HG02678 (cell line): ENCODE measurements at regions not wholly inside any gene's neighbourhood (a gene's known extent, or its start where the extent isn't known, plus 50 kb on each side); places are given as distances from the start of the nearest gene placed in this dataset.
"Not testable (repeated sequence)": the region's sequence is repeated elsewhere in the genome, so short reads cannot be mapped to it uniquely, and the experiment has no call there.

Source experiments
- ATAC-seq: cut with Tn5 transposase; IDR thresholded peaks from one replicate; pipeline ENCODE4 v1.9.1; 2021; ENCODE audit warnings: mild to moderate bottlenecking, moderate library complexity; ENCODE audit not compliant: unreplicated experiment

DNA sequence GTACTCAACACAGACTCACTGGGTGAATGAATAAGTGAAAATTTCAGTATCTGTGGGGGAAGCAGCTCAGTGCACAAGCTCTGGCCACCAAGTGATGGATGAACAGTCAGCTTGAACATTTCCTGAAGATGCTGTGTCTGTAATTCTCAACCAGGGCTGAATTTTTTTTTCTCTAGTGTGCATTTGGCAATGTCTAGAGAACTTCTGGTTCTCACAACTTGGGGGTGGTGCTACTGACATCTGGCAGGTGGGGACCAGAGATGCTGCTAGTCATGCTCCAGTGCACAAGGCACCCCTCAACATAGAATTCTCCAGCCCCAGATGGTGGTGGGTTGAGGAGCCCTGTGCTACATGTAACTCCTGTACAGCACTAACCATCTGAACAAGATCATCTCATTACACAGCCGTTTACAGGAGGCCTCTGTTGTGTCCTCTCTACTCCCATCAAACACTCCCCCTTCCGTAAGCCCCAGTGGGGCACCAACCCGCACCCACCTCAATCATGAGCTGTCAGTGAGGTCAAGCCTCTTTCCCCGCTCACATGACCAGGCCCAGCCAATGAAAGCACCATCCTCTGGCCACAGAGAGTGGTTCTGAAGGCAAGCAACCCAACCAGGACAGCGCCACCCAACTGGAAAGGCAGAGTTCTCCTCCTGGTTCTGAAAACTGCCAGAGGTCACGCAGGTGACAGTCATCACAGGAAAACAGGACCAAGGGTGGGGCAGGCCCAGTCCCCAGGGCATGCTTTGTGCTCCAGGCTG is 103.9 kb upstream of the PMEPA1 start:
- ATAC-seq = no peak

- ATAC-seq = not testable (repeated sequence)
Observed at GRCh38 chr20:57812632-57813031, 102.8 kb upstream of the PMEPA1 start.

- ATAC-seq = no peak
Observed at GRCh38 chr20:57811374-57812020, 101.7 kb upstream of the PMEPA1 start.

DNA sequence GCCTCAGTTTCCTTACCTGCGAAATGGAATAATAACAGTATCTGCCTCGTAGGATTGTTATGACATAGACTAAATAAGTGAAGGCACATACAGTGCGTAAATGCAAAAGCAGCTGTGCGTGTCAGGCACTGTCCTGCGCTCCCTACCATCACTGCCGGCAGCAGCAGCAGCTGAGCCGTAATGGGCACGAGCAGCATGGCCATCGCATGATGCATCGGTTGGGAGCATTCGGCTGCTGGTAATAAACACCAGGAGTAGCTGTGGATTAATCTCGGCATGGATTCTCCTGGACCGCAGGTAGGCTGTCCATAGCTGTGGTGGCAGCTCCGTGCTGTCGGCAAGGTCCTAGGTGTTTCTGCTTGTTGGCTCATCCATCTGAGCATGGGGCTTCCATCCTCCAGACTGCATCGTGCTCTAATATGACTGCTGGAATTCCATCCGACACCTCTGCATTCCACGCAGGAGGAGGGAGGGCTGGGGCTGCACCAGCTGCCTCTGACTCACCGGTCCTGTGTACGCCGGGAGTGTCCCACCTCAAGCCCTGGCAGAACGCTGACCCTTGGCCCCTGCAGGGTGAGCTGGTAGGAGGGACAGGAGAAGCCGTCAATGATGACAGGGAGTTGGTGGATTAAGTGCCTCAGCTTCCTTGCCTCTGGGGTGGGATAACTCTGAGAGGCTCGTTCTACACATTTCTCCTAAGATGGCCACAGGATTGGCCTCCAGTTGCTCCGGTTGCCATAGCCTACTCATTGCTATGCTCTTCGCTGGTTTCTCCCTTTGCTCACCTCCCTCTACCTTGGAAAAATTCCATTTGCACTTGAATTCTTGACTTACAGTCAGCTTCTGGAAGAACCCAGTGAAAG is 100.9 kb upstream of the PMEPA1 start:
- no peak for ATAC-seq

DNA sequence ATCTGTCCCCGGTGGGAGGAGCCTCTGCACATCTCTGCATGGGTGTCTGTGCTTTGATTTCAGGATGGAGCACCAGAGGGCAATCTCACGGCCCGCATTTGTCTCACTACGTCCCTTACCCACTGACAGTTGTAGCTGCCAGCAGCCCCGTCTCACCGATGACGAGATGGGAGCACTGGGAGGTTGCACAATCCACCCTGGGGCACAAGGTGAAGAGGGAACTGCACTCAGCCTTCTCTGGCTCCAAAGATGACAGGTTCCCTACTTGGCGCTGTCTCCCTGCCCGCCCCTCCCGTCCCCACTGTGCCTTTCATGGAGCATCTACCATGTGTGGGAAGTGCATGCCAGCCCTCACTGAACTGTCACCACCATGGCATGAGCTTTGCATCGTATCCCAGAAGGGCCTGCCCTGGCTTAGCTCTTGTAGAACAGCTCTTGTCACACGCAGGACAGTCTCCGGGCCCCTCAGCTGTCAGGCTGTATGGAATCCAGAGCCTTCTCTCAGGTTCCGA is 99.9 kb upstream of the PMEPA1 start:
- ATAC-seq = no peak

GRCh38 chr20:57809149-57809548 is 99.3 kb upstream of the PMEPA1 start:
- ATAC-seq = no peak

GRCh38 chr20:57808264-57809070 is 98.7 kb upstream of the PMEPA1 start:
- ATAC-seq = no peak

DNA sequence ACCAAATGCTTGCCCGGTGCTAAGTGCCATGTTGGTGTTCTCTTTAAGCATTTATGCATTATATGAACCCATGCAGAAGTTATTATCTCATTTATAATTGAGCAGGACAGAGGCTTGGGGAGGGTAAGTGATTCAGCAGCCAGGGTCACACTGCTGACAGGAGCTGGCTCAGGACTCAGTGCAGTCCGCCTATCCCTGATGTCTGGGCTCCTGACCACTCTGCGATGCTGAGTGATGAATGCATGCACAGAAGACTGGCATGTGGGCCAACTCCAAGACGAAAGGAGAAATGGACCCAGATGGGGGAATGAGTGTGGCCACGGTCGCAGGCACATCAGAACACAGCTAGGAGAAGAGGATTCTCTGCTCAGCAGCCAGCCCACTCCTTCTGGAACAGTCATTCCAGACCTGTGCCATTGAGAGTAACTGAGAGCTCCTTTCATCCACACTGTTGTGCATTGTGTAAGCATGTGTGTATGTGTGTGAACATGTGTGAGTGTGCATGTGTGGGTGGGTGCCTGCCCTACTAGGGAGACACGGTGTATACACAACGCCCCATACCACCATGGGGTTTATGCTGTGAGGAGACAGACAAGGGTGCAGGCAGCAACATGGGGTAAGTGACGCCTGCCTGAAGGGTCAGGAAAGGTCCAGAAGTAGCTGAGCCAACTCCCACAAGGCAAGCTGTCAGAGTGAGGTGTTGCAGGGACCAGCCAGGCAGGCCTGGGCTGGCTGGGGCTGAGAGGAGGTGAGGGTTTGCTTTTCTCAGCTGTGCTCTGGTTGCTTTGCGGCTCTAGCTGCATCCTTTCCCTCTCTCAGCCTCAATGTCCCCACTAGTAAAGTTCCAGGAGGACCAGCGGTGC is 97.8 kb upstream of the PMEPA1 start:
- ATAC-seq = no peak

DNA sequence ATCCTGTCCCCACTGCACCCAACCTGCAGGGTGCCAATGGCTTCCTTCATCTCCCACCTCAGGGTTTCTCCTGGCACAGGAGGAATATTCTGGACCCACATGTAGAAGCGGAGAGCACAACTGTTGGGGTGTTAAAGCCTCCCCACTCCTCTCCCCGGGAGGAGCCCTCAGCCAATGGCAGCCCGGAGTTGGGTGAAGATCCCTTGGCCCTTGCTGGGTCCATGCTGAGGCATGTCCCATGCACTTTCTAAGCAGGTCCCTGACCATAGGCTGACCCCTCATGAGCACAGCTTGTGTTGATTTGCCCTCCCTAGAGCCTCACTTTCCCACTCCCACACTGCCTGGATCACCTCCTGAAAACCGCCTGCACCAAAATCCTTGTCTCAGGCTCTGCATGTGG is 97.2 kb upstream of the PMEPA1 start:
- no peak for ATAC-seq

DNA sequence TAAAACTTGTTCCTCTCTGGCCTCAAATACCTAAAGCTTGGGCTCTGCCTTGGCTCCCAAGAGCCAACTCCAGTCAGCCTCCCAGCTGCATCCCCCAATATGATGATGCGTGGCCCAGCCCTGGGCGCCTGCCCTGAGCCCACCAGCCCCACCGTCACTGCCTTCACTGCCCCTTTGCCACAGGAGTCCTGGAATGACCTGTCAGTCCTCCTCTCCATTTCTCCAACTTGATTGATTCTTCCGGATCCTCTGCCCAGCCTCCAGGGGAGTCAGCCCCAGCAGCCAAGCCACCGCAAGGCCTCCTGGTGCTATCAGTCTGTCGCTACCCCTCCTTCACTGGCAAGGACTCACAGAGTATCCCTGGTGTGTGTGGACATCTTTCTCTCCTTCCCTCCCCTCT is 96.7 kb upstream of the PMEPA1 start:
- ATAC-seq = no peak

- no peak for ATAC-seq
Observed at GRCh38 chr20:57805747-57806146, 95.9 kb upstream of the PMEPA1 start.

DNA sequence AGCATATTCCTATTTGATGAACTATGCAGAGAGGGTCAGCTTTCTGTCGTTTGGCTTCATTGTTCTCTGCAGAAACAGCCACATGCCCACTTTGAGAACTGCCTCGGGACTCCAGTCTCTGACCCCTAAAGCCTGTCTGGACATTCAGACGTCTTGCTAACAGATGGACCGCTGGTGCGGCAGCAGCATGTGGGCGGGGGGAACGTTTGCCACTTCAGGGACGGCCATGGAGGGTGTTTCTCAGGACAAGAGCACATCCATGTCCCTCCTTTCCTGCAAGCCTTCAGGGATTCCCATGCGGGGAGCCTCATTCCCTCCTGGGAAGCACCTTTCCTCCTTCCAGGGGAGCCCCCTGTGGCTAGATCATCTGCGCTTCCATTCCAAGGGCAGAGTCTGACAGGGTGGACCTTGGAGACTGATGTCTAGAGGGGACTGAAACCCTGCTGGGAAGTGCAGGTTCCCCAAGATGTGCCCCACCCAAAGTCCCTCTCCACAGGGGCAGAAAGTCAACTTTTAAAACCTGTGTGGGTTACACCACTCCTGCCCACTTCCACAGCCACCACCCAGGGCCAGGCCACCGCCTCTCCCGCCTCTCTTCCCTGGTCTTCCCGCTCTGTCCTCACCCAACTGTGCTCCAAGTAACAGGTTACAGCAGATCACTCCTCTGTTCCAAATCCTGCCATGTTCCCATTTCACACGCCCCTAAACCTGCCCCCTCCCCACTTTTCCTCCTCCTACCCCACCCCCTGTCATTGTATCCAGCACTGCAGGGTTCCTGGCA is 94.8 kb upstream of the PMEPA1 start:
- ATAC-seq = no peak

- no peak for ATAC-seq
Observed at GRCh38 chr20:57803508-57804005, 93.7 kb upstream of the PMEPA1 start.

DNA sequence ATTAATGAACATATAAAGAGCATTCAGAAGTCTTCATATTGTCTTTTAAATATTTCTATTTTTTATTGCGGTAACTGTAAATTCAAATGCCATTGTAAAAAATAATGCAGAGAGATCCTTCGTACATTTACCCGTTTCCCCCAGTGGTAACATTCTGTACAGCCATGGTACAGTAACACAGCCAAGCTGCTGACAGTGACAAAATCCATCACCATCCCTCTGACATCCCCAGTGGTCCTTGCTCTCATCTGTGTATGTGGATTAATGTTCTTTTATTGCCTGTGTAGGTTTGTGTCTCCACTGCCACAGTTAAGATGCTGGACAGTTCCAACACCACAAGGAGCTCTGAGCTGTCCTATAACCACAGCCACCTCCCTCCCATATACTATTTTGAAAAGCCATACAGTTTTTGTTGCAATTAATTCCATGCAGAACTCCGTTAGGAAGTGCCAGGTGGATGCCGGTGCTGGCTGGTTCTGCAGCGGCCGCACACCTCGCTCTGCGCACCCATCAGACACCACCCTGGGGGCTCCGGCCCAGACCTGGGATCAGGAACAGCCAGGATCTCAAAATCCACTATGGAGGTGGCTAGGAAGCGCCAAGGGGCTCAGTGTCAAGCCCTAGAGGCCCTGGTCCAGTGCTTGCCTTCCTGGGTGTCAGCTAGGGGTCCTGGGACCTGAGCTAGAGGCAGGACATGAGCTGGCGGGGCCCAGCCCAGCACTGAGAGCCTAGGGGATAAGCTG is 93.1 kb upstream of the PMEPA1 start:
- no peak for ATAC-seq

DNA sequence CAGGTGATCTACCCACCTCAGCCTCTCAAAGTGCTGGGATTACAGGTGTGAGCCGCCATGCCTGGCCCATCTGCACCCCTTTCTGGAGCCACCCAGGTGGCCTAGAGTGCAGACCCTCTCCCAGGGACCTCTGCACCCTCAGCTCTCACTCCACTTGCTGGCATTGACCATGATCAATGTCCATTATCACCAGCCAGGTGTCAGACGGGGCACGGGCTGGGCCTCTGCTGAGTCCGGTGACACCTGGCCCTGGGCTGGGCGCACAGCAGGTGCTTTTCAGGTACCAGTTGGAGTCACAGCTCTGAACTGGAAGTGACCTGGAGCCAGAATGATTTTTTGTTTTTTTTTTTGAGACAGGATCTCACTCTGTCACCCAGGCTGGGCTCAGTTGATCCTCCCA is 91.8 kb upstream of the PMEPA1 start:
- ATAC-seq = no peak

DNA sequence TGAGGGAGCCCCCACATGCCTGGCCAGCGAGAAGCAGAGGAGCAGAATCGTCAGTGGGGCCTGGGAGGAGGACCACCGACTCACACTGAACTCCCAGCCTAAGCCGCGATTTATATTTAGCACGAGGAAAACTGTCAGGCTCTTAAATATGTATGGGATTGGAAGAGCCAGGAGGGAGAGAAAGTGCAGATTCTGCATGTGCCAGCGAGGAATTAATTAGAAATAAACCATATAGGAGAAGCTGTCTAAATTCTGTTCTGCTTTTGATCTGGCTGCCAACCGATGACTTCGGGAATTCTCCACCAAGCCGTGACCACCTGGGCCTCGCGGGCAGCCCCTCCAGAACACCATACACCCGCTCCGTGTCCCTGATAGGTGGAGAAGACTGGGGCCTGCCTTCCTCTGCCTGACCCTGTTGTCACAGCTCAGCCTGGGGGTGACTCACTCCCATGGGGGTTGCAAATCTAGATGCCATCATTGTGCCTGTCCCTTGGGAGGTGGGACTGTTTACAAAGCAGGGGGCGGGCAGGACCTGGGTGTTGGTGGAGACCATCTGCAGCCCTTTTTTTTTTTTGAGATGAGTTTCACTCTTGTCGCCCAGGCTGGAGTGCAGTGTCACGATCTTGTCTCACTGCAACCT is 91.1 kb upstream of the PMEPA1 start:
- no peak for ATAC-seq

GRCh38 chr20:57797401-57797800 is 87.6 kb upstream of the PMEPA1 start:
- no peak for ATAC-seq
